Karpas-422 (cell line): ENCODE measurements at regions not wholly inside any gene's neighbourhood (a gene's known extent, or its start where the extent isn't known, plus 50 kb on each side); places are given as distances from the start of the nearest gene placed in this dataset.

Experiments used
- DNase-seq: peaks from one replicate; pipeline ENCODE4 v3.0.0-alpha.2; 2015
- H2AFZ ChIP-seq: fragments of 200-600 bp; sonication (generic); 2 replicates; pipeline ENCODE4 v1.6.1; 2014; ENCODE audit warnings: antibody characterized with exemption, low read length, mixed read lengths
- H3K27ac ChIP-seq: fragments of 200-600 bp; sonication (generic); 2 replicates; pipeline ENCODE4 v1.5.1; 2014; ENCODE audit warnings: mild to moderate bottlenecking, low read length, moderate library complexity
- H3K27me3 ChIP-seq: fragments of 200-600 bp; sonication (generic); 2 replicates; pipeline ENCODE4 v1.6.1; 2014; ENCODE audit warnings: low read length, mixed read lengths
- H3K36me3 ChIP-seq: fragments of 200-600 bp; sonication (generic); 2 replicates; pipeline ENCODE4 v1.6.1; 2014; ENCODE audit warnings: low read length, mixed read lengths; ENCODE audit not compliant: insufficient read depth
- H3K4me1 ChIP-seq: fragments of 200-600 bp; sonication (generic); 2 replicates; pipeline ENCODE4 v1.6.1; 2014; ENCODE audit warnings: mild to moderate bottlenecking, low read length, mixed read lengths
- H3K4me2 ChIP-seq: fragments of 200-600 bp; sonication (generic); 2 replicates; pipeline ENCODE4 v1.6.1; 2014; ENCODE audit warnings: low read length, low read depth, mild to moderate bottlenecking; ENCODE audit not compliant: poor library complexity, severe bottlenecking
- H3K4me3 ChIP-seq: fragments of 200-600 bp; sonication (generic); 2 replicates; pipeline ENCODE4 v1.5.1; 2014; ENCODE audit warnings: mild to moderate bottlenecking, antibody characterized with exemption, low read length, mixed read lengths
- H3K79me2 ChIP-seq: fragments of 200-600 bp; sonication (generic); 2 replicates; pipeline ENCODE4 v1.6.1; 2014; ENCODE audit warnings: mild to moderate bottlenecking, low read length, mixed read lengths
- H3K9ac ChIP-seq: fragments of 200-600 bp; sonication (generic); 2 replicates; pipeline ENCODE4 v1.6.0; 2014; ENCODE audit warnings: low read length
- H3K9me2 ChIP-seq: fragments of 200-600 bp; sonication (generic), shearing (Covaris generic); replicated peaks from 2 replicates; pipeline ENCODE4 v1.6.0; 2014; ENCODE audit warnings: mild to moderate bottlenecking, low read length, moderate library complexity; ENCODE audit not compliant: insufficient read depth
- H3K9me3 ChIP-seq: fragments of 300-700, 200-600 bp; sonication (generic); 2 replicates; pipeline ENCODE4 v1.6.1; 2014; ENCODE audit warnings: low read length, mixed read lengths
- H4K20me1 ChIP-seq: fragments of 200-600 bp; sonication (generic); 2 replicates; pipeline ENCODE4 v1.6.1; 2014; ENCODE audit warnings: mild to moderate bottlenecking, antibody characterized with exemption, low read length, low read depth; ENCODE audit not compliant: insufficient read depth

DNA sequence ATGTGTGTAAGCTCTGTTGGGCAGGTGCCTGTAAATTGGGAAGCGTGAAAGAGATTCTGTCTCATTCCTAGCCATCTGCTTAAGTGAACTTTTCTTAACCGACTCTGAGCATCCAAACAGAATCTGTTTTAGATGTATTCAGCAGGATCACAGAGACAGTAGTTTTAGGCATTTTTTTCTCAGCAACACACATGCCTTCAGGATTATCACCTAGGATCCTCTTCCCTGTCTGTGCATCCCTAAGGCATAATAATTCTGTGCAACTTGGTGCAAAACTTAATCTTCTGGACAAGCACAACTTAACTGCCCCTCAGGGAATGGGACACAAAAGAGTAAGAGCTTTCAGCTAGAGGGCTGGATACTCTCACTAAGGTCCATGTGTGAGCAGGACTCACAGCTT, 284.8 kb downstream of the C7orf25 start:
- no peaks in the 10 kb centered on the region for H3K27me3 ChIP-seq
- no peak for DNase-seq

GRCh38 chr7:42625421-42625820, 286.4 kb downstream of the C7orf25 start:
- no peaks in the 10 kb centered on the region for H4K20me1 ChIP-seq
- H3K4me2 ChIP-seq: no peak overlapping the region
- no peaks in the 10 kb centered on the region for H3K36me3 ChIP-seq
- no peak overlapping the region for H3K9ac ChIP-seq
- no peak overlapping the region for H3K27ac ChIP-seq
- H3K4me3 ChIP-seq: no peak overlapping the region
- no peaks in the 10 kb centered on the region for H3K4me1 ChIP-seq
- no peak for DNase-seq
- H3K9me2 ChIP-seq: 0 out of 2 replicates have a peak, but pooled peaks cover 5% of the 10 kb centered on the region
- H3K79me2 ChIP-seq: no peaks in the 10 kb centered on the region
- no peaks in the 10 kb centered on the region for H3K27me3 ChIP-seq
- H2AFZ ChIP-seq: no peak overlapping the region
- H3K9me3 ChIP-seq: no peaks in the 10 kb centered on the region

More for the DNA sequence above, 284.8 kb downstream of the C7orf25 start:
- Histone ChIP-seq H3K36me3 (no peaks in the 10 kb centered on the region), H3K9ac (no peak overlapping the region), H3K4me2 (no peak overlapping the region), H3K9me2 (0 out of 2 replicates have a peak, but pooled peaks cover 5% of the 10 kb centered on the region), H2AFZ (no peak overlapping the region), H3K4me3 (no peak overlapping the region), H4K20me1 (no peaks in the 10 kb centered on the region), H3K4me1 (no peaks in the 10 kb centered on the region), H3K79me2 (no peaks in the 10 kb centered on the region), H3K27ac (no peak overlapping the region), H3K9me3 (no peaks in the 10 kb centered on the region)

DNA sequence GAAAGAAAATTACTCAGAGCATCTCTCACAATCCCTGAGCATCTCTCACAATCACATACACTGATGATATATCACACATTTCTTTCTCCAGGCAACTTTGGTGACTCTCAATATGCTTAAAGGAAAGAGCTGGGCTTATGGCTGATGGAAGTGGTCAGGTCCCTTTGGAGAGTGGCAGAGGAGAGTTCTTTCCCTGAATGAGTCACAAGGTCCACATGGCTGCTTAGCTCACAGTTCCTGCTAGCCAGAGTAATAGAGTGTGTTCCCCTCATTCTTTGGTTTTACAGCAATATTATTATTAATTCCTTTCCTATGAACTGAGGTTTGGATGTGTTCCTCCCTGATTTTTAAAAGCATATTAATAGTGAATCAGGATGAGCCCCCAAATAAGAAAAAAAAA, 287.4 kb downstream of the C7orf25 start:
- Histone ChIP-seq H2AFZ (no peak overlapping the region), H3K4me2 (no peak overlapping the region), H3K4me1 (no peaks in the 10 kb centered on the region), H3K9ac (no peak overlapping the region), H4K20me1 (no peaks in the 10 kb centered on the region), H3K27me3 (no peaks in the 10 kb centered on the region), H3K27ac (no peak overlapping the region), H3K79me2 (no peaks in the 10 kb centered on the region), H3K9me2 (no peaks in the 10 kb centered on the region), H3K36me3 (no peaks in the 10 kb centered on the region), H3K9me3 (no peaks in the 10 kb centered on the region), H3K4me3 (no peak overlapping the region)
- no peak for DNase-seq

DNA sequence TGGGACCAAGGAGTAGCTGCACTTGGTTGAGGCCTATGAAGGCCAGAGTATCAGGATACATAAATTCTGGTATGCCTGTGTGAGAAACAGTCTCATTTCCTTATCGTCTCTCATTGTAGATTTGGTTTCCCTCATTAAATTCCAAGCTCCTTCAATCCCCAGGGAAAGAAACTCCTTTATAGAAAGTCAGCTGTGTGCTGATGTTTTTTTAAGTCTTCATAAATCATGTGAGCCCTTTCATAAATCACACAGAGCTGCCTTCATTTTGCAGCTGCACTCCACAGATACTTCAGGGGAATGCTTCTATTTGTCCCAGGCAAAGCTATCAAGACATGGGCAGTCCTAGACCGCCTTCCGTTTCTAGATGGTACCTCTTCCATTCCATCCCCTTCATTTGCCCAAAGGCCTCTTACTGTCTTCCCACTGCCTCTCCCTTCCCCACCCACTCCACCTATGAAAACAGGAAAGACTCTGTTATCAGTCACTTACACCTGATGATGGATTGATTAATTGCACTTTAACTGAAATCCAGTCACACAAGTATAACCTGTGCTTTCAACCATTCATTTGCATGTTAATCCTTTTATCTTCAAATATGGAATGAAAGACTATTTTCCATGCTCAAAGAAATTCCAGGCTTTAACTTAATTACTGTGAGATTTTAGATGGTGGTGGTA, 290.2 kb downstream of the C7orf25 start:
- Histone ChIP-seq H3K27me3 (no peaks in the 10 kb centered on the region), H3K4me2 (no peak overlapping the region), H4K20me1 (no peaks in the 10 kb centered on the region), H3K79me2 (no peaks in the 10 kb centered on the region), H3K9me2 (no peaks in the 10 kb centered on the region), H3K4me1 (no peaks in the 10 kb centered on the region), H3K4me3 (no peak overlapping the region), H3K9ac (no peak overlapping the region), H3K36me3 (no peaks in the 10 kb centered on the region), H3K27ac (no peak overlapping the region), H3K9me3 (no peaks in the 10 kb centered on the region), H2AFZ (no peak overlapping the region)
- no peak for DNase-seq

GRCh38 chr7:42618651-42619360, 293.1 kb downstream of the C7orf25 start:
- H3K4me2 ChIP-seq: no peak overlapping the region
- no peak overlapping the region for H2AFZ ChIP-seq
- H3K79me2 ChIP-seq: no peaks in the 10 kb centered on the region
- H3K9me3 ChIP-seq: no peaks in the 10 kb centered on the region
- H4K20me1 ChIP-seq: no peaks in the 10 kb centered on the region
- H3K4me3 ChIP-seq: no peak overlapping the region
- H3K9ac ChIP-seq: no peak overlapping the region
- no peaks in the 10 kb centered on the region for H3K4me1 ChIP-seq
- no peaks in the 10 kb centered on the region for H3K9me2 ChIP-seq
- no peak for DNase-seq
- H3K27me3 ChIP-seq: no peaks in the 10 kb centered on the region
- H3K36me3 ChIP-seq: no peaks in the 10 kb centered on the region
- no peak overlapping the region for H3K27ac ChIP-seq

- no peak overlapping the region for H3K4me2 ChIP-seq
- no peaks in the 10 kb centered on the region for H3K4me1 ChIP-seq
- H3K9ac ChIP-seq: no peak overlapping the region
- no peaks in the 10 kb centered on the region for H3K9me3 ChIP-seq
- no peaks in the 10 kb centered on the region for H3K36me3 ChIP-seq
- no peak overlapping the region for H2AFZ ChIP-seq
- H3K27ac ChIP-seq: no peak overlapping the region
- no peaks in the 10 kb centered on the region for H3K9me2 ChIP-seq
- no peak for DNase-seq
- H3K27me3 ChIP-seq: no peaks in the 10 kb centered on the region
- no peaks in the 10 kb centered on the region for H4K20me1 ChIP-seq
- no peak overlapping the region for H3K4me3 ChIP-seq
- no peaks in the 10 kb centered on the region for H3K79me2 ChIP-seq
Measured at GRCh38 chr7:42617806-42618457, 293.9 kb downstream of the C7orf25 start.

DNA sequence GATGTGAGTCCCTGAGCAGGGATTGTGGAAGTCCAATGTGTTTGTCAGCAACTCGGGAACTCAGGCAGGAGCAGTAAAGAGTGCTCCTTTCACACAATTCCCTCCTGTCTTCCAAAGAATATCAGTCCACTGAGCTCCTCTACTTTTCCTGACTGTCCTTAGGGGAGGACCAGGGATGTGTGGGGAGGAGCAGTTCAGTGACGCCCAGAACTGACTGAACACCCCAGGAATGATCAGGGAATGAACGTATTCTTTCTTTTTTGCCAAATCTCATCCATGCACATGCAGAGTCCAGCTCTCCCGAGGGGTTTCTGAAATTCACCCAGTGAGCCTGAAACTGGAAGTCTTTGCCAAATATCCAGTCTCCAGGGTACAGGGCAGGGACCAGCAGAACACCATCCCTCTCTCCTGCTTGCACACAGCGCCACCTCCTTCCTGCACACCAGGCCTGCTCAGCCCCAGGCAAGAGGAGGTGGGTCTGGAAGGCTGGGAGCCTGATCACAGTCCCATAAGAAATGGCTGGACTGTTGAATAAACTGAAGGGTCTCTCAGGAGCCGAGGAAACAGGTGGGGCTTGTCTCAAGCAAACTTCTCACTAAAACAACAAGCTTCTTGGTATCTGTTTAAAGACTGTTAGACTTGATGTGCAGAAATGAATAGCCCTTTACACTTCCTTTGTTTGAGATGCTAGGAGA, 294.7 kb downstream of the C7orf25 start:
- no peak for DNase-seq
- Histone ChIP-seq H3K4me1 (no peaks in the 10 kb centered on the region), H3K4me3 (no peak overlapping the region), H4K20me1 (no peaks in the 10 kb centered on the region), H3K36me3 (no peaks in the 10 kb centered on the region), H2AFZ (no peak overlapping the region), H3K27me3 (no peaks in the 10 kb centered on the region), H3K9me2 (no peaks in the 10 kb centered on the region), H3K27ac (no peak overlapping the region), H3K9me3 (no peaks in the 10 kb centered on the region), H3K4me2 (no peak overlapping the region), H3K9ac (no peak overlapping the region), H3K79me2 (no peaks in the 10 kb centered on the region)

GRCh38 chr7:42614636-42615035, 297.2 kb downstream of the C7orf25 start:
- DNase-seq: no peak
- Histone ChIP-seq H3K9ac (no peak overlapping the region), H3K27ac (no peak overlapping the region), H3K4me2 (no peak overlapping the region), H3K36me3 (no peaks in the 10 kb centered on the region), H3K27me3 (no peaks in the 10 kb centered on the region), H2AFZ (no peak overlapping the region), H3K9me3 (no peaks in the 10 kb centered on the region), H4K20me1 (no peaks in the 10 kb centered on the region), H3K4me3 (no peak overlapping the region), H3K4me1 (no peaks in the 10 kb centered on the region), H3K9me2 (no peaks in the 10 kb centered on the region), H3K79me2 (no peaks in the 10 kb centered on the region)
